ENCODE measurements at regions not wholly inside any gene's neighbourhood (a gene's known extent, or its start where the extent isn't known, plus 50 kb on each side); places are given as distances from the start of the nearest gene placed in this dataset.

GRCh38 chr9:81303658-81304057, 385.7 kb downstream of the TLE1 start:
- TF ChIP-seq ZFX (IDR thresholded peaks at IDR 0.05): no peak
- no peak for TF ChIP-seq CTCF (conservative IDR thresholded peaks at IDR 0.05)
- no peak overlapping the region for H3K27ac ChIP-seq

GRCh38 chr9:81293651-81294050, 395.7 kb downstream of the TLE1 start:
- TF ChIP-seq CTCF (conservative IDR thresholded peaks at IDR 0.05) (no peak), ZFX (IDR thresholded peaks at IDR 0.05) (no peak)

GRCh38 chr9:81292056-81292805, 397.1 kb downstream of the TLE1 start:
- no peak overlapping the region for H3K27ac ChIP-seq
- TF ChIP-seq CTCF (conservative IDR thresholded peaks at IDR 0.05) (no peak), ZFX (IDR thresholded peaks at IDR 0.05) (no peak)

More at GRCh38 chr9:81293651-81294050, 395.7 kb downstream of the TLE1 start:
- no peak overlapping the region for H3K27ac ChIP-seq

GRCh38 chr9:81289622-81290021, 399.7 kb downstream of the TLE1 start:
- H3K27ac ChIP-seq: no peak overlapping the region
- TF ChIP-seq ZFX (IDR thresholded peaks at IDR 0.05): no peak
- no peak for TF ChIP-seq CTCF (conservative IDR thresholded peaks at IDR 0.05)

GRCh38 chr9:81268048-81268447, 421.3 kb downstream of the TLE1 start:
- H3K27ac ChIP-seq: no peak overlapping the region
- TF ChIP-seq CTCF (conservative IDR thresholded peaks at IDR 0.05): no peak
- no peak for TF ChIP-seq ZFX (IDR thresholded peaks at IDR 0.05)

- no peak overlapping the region for H3K27ac ChIP-seq
- TF ChIP-seq ZFX (IDR thresholded peaks at IDR 0.05): no peak
- no peak for TF ChIP-seq CTCF (conservative IDR thresholded peaks at IDR 0.05)
Observed at GRCh38 chr9:81266674-81267073, 422.7 kb downstream of the TLE1 start.

- H3K27ac ChIP-seq: no peak overlapping the region
- TF ChIP-seq CTCF (conservative IDR thresholded peaks at IDR 0.05) (no peak), ZFX (IDR thresholded peaks at IDR 0.05) (no peak)
Observed at GRCh38 chr9:81266086-81266485, 423.3 kb downstream of the TLE1 start.

Measured in C4-2B (cell line).